ENCODE measurements at regions not wholly inside any gene's neighbourhood (a gene's known extent, or its start where the extent isn't known, plus 50 kb on each side); places are given as distances from the start of the nearest gene placed in this dataset.
A peak's percentile ranks its signal among the peaks of the same experiment; 100 is the strongest.

GRCh38 chr17:83186226-83186625 is 106.8 kb downstream of the METRNL start:
- intact Hi-C loops (cut with DNase I) = no loop called here
- no peak for DNase-seq
- peaks cover 25% of the 10 kb centered on the region for H3K4me1 ChIP-seq

DNA sequence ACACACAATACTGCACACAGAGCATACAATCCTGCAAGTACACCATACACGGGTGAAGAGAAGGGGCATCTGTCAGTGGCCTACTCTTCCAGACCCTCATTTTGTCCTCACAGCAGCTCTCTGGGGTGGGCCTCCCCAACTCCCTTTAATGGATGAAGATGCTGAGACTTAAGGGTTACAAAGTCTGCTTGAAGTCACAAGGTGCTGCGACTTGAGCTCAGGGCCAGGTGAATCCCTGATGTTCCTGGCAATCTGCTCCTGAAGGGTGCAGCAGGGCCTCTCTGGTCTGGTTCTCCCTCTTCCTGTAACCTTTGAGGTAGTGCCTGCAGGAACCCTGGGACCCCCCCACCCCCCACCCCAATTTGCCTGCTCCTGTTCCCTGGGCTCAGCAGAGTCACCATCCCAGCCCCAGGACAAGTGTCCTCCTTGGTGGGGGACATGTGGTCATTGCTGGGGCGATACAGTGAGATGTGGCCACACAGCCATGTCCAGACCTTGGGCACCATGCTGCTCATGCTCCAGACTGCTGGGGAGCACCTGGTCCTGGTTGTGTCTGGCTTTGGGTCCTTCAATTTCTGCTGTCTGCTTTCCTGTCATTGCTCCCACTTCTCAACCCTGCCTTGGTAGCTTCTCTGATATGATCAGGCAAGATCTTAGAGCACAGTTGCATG is 107.5 kb downstream of the METRNL start:
- H3K27ac ChIP-seq = no peak overlapping the region
- H3K36me3 ChIP-seq = no peaks in the 10 kb centered on the region
- TF ChIP-seq, protein P1, sequence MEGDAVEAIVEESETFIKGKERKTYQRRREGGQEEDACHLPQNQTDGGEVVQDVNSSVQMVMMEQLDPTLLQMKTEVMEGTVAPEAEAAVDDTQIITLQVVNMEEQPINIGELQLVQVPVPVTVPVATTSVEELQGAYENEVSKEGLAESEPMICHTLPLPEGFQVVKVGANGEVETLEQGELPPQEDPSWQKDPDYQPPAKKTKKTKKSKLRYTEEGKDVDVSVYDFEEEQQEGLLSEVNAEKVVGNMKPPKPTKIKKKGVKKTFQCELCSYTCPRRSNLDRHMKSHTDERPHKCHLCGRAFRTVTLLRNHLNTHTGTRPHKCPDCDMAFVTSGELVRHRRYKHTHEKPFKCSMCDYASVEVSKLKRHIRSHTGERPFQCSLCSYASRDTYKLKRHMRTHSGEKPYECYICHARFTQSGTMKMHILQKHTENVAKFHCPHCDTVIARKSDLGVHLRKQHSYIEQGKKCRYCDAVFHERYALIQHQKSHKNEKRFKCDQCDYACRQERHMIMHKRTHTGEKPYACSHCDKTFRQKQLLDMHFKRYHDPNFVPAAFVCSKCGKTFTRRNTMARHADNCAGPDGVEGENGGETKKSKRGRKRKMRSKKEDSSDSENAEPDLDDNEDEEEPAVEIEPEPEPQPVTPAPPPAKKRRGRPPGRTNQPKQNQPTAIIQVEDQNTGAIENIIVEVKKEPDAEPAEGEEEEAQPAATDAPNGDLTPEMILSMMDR (IDR thresholded peaks at IDR 0.05) = no peak
- ATAC-seq = no peak
- peaks cover 25% of the 10 kb centered on the region for H3K4me1 ChIP-seq
- no peaks in the 10 kb centered on the region for H3K27me3 ChIP-seq (ENCODE audit: low read depth)
- intact Hi-C loops (cut with DNase I) = no loop called here
- no peak overlapping the region for H3K4me3 ChIP-seq
- DNase-seq = peak; percentile 11
- H3K9me3 ChIP-seq = no peaks in the 10 kb centered on the region

More at GRCh38 chr17:83186226-83186625, 106.8 kb downstream of the METRNL start:
- TF ChIP-seq, protein P1 (IDR thresholded peaks at IDR 0.05) = no peak
- Histone ChIP-seq H3K27me3 (ENCODE audit: low read depth) (no peaks in the 10 kb centered on the region), H3K36me3 (no peaks in the 10 kb centered on the region), H3K4me3 (no peak overlapping the region), H3K9me3 (no peaks in the 10 kb centered on the region), H3K27ac (no peak overlapping the region)
- no peak for ATAC-seq

DNA sequence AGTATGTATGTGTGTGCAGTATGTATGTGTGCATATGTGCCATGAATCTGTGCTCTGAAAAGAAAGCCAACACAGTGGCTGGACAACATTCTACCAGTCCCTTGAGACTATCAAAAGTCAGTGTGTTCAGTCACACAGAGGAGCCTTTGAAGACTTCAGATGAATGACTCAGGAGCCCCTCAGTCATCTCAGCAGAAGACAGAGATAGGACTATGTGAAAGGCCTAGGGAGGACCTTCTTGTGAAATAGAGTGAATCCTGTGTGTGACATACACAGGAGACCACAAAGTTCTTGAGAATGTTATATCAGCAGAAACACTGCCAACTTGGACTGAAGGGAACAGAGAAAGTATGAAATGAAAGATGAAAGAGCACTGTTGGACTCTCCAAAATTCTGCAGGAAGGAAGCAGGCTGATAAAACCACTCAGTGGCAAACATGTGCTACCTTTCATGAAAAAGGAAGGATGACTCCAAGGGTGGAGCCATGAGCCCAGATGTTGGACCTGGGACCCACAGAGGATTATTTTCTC is 108.4 kb downstream of the METRNL start:
- intact Hi-C loops (cut with DNase I) = no loop called here
- no peak for ATAC-seq
- H3K4me3 ChIP-seq = no peak overlapping the region

GRCh38 chr17:83189044-83190003 is 109.9 kb downstream of the METRNL start:
- H3K36me3 ChIP-seq = no peaks in the 10 kb centered on the region
- peaks cover 14% of the 10 kb centered on the region for H3K4me1 ChIP-seq
- ATAC-seq (peak; percentile 90 to 92), DNase-seq (peak; percentile 83)
- H3K9me3 ChIP-seq = no peaks in the 10 kb centered on the region
- no peaks in the 10 kb centered on the region for H3K27me3 ChIP-seq (ENCODE audit: low read depth)
- no peak overlapping the region for H3K4me3 ChIP-seq
- intact Hi-C loops (cut with DNase I) = no loop called here
- TF ChIP-seq, protein P1 (IDR thresholded peaks at IDR 0.05) = no peak
- peak overlapping the region; percentile 62 for H3K27ac ChIP-seq

More for the DNA sequence above, 108.4 kb downstream of the METRNL start:
- TF ChIP-seq, protein P1 (IDR thresholded peaks at IDR 0.05) = no peak
- no peaks in the 10 kb centered on the region for H3K9me3 ChIP-seq
- no peaks in the 10 kb centered on the region for H3K36me3 ChIP-seq
- H3K27ac ChIP-seq = no peak overlapping the region
- peaks cover 22% of the 10 kb centered on the region for H3K4me1 ChIP-seq
- no peaks in the 10 kb centered on the region for H3K27me3 ChIP-seq (ENCODE audit: low read depth)
- DNase-seq = no peak

- peak overlapping the region; percentile 70 for H3K27ac ChIP-seq
- no peaks in the 10 kb centered on the region for H3K27me3 ChIP-seq (ENCODE audit: low read depth)
- intact Hi-C loops (cut with DNase I) = no loop called here
- H3K4me3 ChIP-seq = no peak overlapping the region
- peaks cover 14% of the 10 kb centered on the region for H3K4me1 ChIP-seq
- TF ChIP-seq, protein P1 (IDR thresholded peaks at IDR 0.05) = no peak
- H3K36me3 ChIP-seq = no peaks in the 10 kb centered on the region
- DNase-seq = peak; percentile 42
- peak in 1 of 2 donors; percentile 22 for ATAC-seq
- no peaks in the 10 kb centered on the region for H3K9me3 ChIP-seq
Measured at GRCh38 chr17:83190004-83190385, 110.6 kb downstream of the METRNL start.
